Glomerular visceral epithelial cell (primary cell): ENCODE measurements at regions not wholly inside any gene's neighbourhood (a gene's known extent, or its start where the extent isn't known, plus 50 kb on each side); places are given as distances from the start of the nearest gene placed in this dataset.

Experiments used
- DNase-seq: peaks from one replicate; pipeline ENCODE4 v3.0.0-alpha.2; 2016; ENCODE audit errors: extremely low spot score

GRCh38 chrX:36927712-36928111, 80.5 kb upstream of the FAM47C start:
- DNase-seq = no peak

- no peak for DNase-seq
Observed at GRCh38 chrX:36930491-36930890, 77.7 kb upstream of the FAM47C start.

- DNase-seq = no peak
Observed at GRCh38 chrX:36947214-36947613, 61.0 kb upstream of the FAM47C start.

GRCh38 chrX:36950495-36951253, 57.5 kb upstream of the FAM47C start:
- no peak for DNase-seq

- peak; percentile 68 for DNase-seq
Observed at GRCh38 chrX:36957425-36958328, 50.5 kb upstream of the FAM47C start.
